Gastroesophageal sphincter (tissue), 4 donors: ENCODE measurements at regions not wholly inside any gene's neighbourhood (a gene's known extent, or its start where the extent isn't known, plus 50 kb on each side); places are given as distances from the start of the nearest gene placed in this dataset.

Experiments used
- ATAC-seq: fragments of 150-250 bp; one replicate; pipeline ENCODE4 v1.9.1; 2016; ENCODE audit warnings: mild to moderate bottlenecking, moderate library complexity
- H3K27ac ChIP-seq, 4 donors: fragments of 200-600 bp; sonication (generic) in 3 of 4; 1 replicate in 3 of 4; 2 replicates in 1 of 4; pipeline ENCODE4 v1.5.1; 2016 to 2019
- H3K27me3 ChIP-seq: fragments of 200-600 bp; sonication (generic); one replicate; pipeline ENCODE4 v1.5.1; 2019
- H3K36me3 ChIP-seq, 2 donors: fragments of 200-600 bp; sonication (generic); one replicate each; pipeline ENCODE4 v1.5.1; 2019; ENCODE audit warnings: control low read depth in 1 of 2
- H3K4me1 ChIP-seq, 3 donors: fragments of 200-600 bp; sonication (generic); 1 replicate in 2 of 3; 2 replicates in 1 of 3; pipeline ENCODE4 v1.5.1; 2016 to 2019; ENCODE audit warnings: control low read depth in 2 of 3
- H3K4me3 ChIP-seq, 2 donors: fragments of 200-600 bp; sonication (generic); one replicate each; pipeline ENCODE4 v1.5.1; 2019; ENCODE audit warnings: mild to moderate bottlenecking in 1 of 2, moderate library complexity in 1 of 2
- H3K9me3 ChIP-seq, 3 donors: fragments of 200-600 bp; sonication (generic); one replicate each; pipeline ENCODE4 v1.5.1; 2017 to 2019; ENCODE audit warnings: control low read depth in 2 of 3
- EP300 ChIP-seq: sonication (generic); formaldehyde crosslinking; IDR thresholded peaks from one replicate; pipeline ENCODE4 v1.6.1; 2017; ENCODE audit warnings: antibody characterized with exemption, mild to moderate bottlenecking
- POLR2A ChIP-seq, 2 donors: fragments of 450-650 bp; IDR thresholded peaks; one replicate each; pipeline ENCODE4 v1.6.1; 2017; ENCODE audit warnings: antibody characterized with exemption in 2 of 2, mild to moderate bottlenecking in 2 of 2, moderate library complexity in 1 of 2
- POLR2AphosphoS5 ChIP-seq: sonication (generic); formaldehyde crosslinking; IDR thresholded peaks from one replicate; pipeline ENCODE4 v1.6.1; 2017; ENCODE audit warnings: antibody characterized with exemption
- WGBS, 2 donors: methylation state at CpG; one replicate each; pipeline ENCODE4 v1.1.5; 2018; ENCODE audit warnings: low coverage in 1 of 2; 5-methylcytosine and 5-hydroxymethylcytosine counted together
- TF ChIP-seq, protein P1 (sequence below), 4 experiments: fragments of 200-600 bp in 2 of 4; fragments of 450-650 bp in 2 of 4; sonication (generic) in 1 of 4; IDR thresholded peaks; one replicate each; pipeline ENCODE4 v1.5.1; 2017 to 2019; ENCODE audit warnings: antibody characterized with exemption in 4 of 4, mild to moderate bottlenecking in 2 of 4, moderate library complexity in 2 of 4

DNA sequence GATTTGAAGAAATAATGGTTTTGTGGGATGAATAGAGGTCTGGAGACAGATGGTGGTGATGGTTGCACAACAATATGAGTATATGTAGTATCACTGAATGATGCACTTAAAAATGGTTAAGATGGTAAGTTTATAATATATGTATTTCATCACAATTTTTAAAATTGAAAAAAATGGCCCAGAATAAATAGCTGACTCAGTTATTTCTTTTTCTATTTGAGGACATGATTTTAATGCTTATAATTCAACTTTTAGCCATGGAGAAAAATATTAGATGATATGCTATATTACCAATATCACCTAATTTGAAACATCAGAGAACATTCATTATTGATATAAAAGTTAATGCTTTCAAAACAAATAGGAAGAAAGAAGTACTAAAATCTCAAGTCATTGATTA lies 339.8 kb upstream of the LINC00305 start:
- Histone ChIP-seq H3K4me1 (no peaks in the 10 kb centered on the region), H3K4me3 (no peak overlapping the region), H3K9me3 (no peaks in the 10 kb centered on the region), H3K27me3 (no peaks in the 10 kb centered on the region), H3K36me3 (no peaks in the 10 kb centered on the region), H3K27ac (no peak overlapping the region)
- no peak for ATAC-seq
- TF ChIP-seq EP300 (no peak), POLR2A (IDR thresholded peaks at IDR 0.05) (no peak), POLR2AphosphoS5 (no peak)
- TF ChIP-seq, protein P1, sequence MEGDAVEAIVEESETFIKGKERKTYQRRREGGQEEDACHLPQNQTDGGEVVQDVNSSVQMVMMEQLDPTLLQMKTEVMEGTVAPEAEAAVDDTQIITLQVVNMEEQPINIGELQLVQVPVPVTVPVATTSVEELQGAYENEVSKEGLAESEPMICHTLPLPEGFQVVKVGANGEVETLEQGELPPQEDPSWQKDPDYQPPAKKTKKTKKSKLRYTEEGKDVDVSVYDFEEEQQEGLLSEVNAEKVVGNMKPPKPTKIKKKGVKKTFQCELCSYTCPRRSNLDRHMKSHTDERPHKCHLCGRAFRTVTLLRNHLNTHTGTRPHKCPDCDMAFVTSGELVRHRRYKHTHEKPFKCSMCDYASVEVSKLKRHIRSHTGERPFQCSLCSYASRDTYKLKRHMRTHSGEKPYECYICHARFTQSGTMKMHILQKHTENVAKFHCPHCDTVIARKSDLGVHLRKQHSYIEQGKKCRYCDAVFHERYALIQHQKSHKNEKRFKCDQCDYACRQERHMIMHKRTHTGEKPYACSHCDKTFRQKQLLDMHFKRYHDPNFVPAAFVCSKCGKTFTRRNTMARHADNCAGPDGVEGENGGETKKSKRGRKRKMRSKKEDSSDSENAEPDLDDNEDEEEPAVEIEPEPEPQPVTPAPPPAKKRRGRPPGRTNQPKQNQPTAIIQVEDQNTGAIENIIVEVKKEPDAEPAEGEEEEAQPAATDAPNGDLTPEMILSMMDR (IDR thresholded peaks at IDR 0.05): no peak

DNA sequence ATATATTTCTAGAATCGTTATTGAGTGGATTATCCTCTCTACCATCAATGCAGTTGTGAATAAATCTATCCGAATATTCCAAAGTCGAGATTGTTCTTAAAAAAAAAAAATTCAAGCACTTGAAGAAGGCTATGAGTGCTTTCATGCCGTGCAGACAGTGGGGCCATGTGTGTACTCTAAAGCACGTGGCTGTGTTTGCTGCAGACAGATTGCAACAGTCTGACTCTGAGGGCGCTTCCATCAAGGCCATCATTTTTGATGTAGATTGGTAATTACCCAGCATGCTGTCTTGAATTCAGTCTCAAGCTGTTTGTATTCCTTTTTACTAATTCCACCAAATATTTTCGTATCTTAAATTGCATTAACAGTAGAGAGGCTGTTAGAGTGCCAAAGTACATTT lies 325.9 kb upstream of the LINC00305 start:
- no peak overlapping the region for H3K4me3 ChIP-seq
- no peaks in the 10 kb centered on the region for H3K9me3 ChIP-seq
- no peaks in the 10 kb centered on the region for H3K36me3 ChIP-seq
- ATAC-seq: no peak
- H3K27me3 ChIP-seq: no peaks in the 10 kb centered on the region
- H3K27ac ChIP-seq: no peak overlapping the region
- H3K4me1 ChIP-seq: no peaks in the 10 kb centered on the region
- WGBS, 2 donors: 40 to 73% methylated on average over 3 to 7 of the region's 7 CpGs
- TF ChIP-seq POLR2AphosphoS5: no peak
- TF ChIP-seq EP300: no peak
- TF ChIP-seq, protein P1 (IDR thresholded peaks at IDR 0.05): no peak

DNA sequence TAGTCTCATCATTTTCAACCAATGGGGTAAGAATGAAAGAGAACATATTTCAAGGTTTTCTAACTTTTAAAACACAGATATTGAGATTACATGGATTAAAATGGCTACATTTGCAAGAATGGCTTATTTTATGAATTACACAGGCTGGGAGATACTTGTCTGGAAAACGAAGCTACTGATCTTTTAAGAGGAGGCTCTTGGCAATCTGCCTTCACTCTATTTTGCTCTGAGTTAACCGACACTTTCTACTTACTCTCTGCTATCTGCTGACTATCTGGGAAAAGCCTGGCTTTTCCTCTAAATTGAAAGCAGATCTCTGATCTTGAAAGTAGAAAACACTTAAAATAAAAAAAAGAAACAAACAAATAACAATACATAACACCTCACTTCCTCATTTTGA lies 325.4 kb upstream of the LINC00305 start:
- H3K4me1 ChIP-seq: no peaks in the 10 kb centered on the region
- H3K27ac ChIP-seq: no peak overlapping the region
- H3K27me3 ChIP-seq: no peaks in the 10 kb centered on the region
- H3K4me3 ChIP-seq: no peak overlapping the region
- ATAC-seq: no peak
- TF ChIP-seq EP300: no peak
- TF ChIP-seq, protein P1 (IDR thresholded peaks at IDR 0.05): no peak
- no peak for TF ChIP-seq POLR2A (IDR thresholded peaks at IDR 0.05)
- TF ChIP-seq POLR2AphosphoS5: no peak
- WGBS, 2 donors: 9 to 22% methylated on average over 2 of the region's 2 CpGs
- no peaks in the 10 kb centered on the region for H3K9me3 ChIP-seq
- no peaks in the 10 kb centered on the region for H3K36me3 ChIP-seq

DNA sequence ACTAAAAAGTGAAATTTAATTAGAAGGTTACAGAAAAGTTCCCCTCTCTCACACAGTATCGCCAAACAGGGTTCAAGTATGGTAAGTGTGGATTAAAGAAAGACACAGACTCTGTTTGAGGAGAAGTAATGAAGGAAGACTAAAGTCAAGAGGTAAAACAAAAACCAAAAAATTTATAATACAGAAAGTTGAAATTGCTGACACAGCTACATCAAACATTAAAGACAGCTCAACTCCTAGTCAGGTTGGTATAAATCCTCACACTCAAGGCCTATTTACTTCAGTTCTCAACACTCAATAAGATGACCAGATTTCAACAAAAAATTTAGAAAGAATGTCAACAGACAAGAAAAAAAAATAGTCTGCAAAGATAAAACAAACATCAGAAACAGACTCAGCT lies 300.5 kb upstream of the LINC00305 start:
- H3K27me3 ChIP-seq: no peaks in the 10 kb centered on the region
- no peaks in the 10 kb centered on the region for H3K4me1 ChIP-seq
- 86 to 91% methylated on average over 1 of the region's 1 CpG for WGBS, 2 donors

DNA sequence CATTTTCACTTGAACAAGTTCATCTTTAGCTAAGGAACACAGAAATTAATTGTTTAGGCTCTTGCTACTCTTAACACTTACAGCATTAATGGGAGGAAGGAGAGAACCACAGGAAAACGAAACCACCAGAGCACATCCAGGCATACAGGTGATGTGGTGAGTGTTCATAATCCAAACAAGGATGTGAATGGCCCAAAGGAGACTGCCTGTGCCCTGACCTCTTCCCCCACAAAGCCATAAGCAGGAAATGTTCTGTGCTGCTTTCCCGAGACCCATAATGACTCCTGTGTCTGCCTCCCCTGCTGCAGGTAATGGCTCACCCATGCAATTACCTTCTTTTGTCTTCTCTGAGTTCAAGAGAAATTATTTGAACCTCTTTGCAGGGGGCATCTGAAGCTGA lies 295.9 kb upstream of the LINC00305 start:
- Histone ChIP-seq H3K4me3 (no peak overlapping the region), H3K27ac (no peak overlapping the region), H3K9me3 (no peaks in the 10 kb centered on the region), H3K4me1 (no peaks in the 10 kb centered on the region), H3K36me3 (no peaks in the 10 kb centered on the region), H3K27me3 (no peaks in the 10 kb centered on the region)
- TF ChIP-seq POLR2AphosphoS5 (no peak), EP300 (no peak), POLR2A (IDR thresholded peaks at IDR 0.05) (no peak)
- TF ChIP-seq, protein P1 (IDR thresholded peaks at IDR 0.05): no peak
- ATAC-seq: no peak
- WGBS, 2 donors: 52 to 64% methylated on average over 2 of the region's 2 CpGs

More for the DNA sequence above, 300.5 kb upstream of the LINC00305 start:
- no peak overlapping the region for H3K27ac ChIP-seq
- H3K36me3 ChIP-seq: no peaks in the 10 kb centered on the region
- TF ChIP-seq POLR2A (IDR thresholded peaks at IDR 0.05) (no peak), EP300 (no peak), POLR2AphosphoS5 (no peak)
- TF ChIP-seq, protein P1 (IDR thresholded peaks at IDR 0.05): no peak
- H3K9me3 ChIP-seq: no peaks in the 10 kb centered on the region
- H3K4me3 ChIP-seq: no peak overlapping the region
- no peak for ATAC-seq
